ENCODE measurements at regions not wholly inside any gene's neighbourhood (a gene's known extent, or its start where the extent isn't known, plus 50 kb on each side); places are given as distances from the start of the nearest gene placed in this dataset.
A peak's percentile ranks its signal among the peaks of the same experiment; 100 is the strongest.

DNA sequence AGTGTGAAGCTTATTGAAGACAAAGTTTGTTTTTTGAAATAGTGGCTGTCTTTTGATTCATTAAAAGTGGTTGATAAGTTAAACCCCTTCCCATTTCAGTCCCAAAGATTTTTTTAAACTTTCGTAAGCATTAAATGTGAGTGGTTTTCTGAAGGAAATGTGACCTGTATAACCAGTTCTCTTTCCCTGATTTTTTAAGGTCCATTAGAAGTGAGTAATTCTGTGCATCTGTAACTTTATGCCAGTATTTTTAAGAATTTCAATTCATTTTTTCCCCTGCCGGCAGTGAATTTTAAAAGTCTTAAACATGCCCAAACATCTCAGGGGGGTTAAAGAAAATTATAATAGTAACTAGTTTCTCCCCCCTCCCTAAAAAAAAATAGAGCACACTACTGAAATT, 254.6 kb upstream of the SP8 start:
- no peak for DNase-seq

DNA sequence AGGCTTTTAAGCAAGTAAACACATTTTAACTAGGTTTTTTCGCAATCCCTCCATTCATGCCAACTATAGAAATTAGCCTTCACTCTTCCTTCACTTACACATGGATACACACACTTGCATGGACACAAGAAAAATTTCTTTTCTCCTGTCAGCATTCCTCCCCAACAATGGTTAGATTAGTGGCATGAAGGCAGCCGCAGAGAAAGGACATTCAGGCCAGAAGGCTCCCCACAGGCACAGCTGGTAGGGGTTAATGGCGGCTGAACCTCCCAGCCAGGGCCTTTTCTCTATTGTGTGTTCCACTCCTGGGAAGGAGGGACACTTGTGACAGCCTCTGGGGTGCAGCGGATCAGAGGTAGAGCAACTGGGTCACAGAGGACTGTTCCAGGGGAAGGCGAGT, 255.0 kb upstream of the SP8 start:
- no peak for DNase-seq

DNA sequence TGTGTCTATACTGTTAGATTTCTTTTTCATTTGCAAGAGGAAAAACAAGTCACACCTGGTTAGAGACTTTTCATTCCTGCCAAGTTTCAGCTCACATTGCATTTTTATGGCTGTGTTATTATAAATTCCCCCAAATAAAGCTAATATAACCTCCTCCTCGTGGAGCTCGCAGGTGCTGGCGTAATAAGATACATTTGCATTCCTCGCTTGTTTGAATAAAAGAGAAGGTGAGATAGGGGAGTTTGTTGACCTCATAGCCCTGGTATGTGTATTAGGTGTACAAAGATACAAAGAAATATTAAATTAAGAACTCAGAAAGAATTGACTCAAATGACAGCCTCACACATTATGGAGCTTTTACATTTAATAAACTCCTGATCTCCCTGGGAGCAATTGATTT, 257.7 kb upstream of the SP8 start:
- no peak for DNase-seq

DNA sequence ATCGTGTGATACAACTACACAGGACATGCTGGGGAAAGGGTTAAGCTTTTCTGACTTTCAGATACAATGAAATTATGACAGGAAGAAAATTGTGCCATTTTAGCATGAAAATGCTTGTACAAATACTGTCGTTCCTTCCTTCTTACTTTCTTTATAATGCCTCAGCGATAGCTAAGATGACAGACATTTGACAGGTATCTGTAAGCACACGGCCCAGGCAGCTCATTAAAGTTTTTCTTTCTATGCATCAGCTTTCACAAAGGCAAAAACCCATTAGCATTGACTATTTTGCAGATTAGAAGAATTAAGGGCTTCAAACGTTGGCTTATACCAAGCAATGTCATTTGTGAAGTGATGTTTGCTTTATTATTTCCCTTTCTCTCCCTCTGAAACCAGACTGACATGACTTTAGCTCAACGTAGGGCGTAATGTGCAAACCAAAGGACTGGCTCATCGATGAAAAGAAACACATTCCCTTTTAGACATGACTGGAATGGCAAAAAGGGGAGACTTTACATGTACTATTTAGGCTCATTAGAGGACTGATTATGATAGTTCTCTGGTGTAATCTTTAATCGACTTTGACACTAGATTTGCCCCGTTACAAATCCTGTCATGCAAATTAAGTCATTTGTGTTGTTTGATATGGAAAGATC, 258.4 kb upstream of the SP8 start:
- DNase-seq: no peak

GRCh38 chr7:21051865-21052264, 265.2 kb upstream of the SP8 start:
- no peak for DNase-seq

DNA sequence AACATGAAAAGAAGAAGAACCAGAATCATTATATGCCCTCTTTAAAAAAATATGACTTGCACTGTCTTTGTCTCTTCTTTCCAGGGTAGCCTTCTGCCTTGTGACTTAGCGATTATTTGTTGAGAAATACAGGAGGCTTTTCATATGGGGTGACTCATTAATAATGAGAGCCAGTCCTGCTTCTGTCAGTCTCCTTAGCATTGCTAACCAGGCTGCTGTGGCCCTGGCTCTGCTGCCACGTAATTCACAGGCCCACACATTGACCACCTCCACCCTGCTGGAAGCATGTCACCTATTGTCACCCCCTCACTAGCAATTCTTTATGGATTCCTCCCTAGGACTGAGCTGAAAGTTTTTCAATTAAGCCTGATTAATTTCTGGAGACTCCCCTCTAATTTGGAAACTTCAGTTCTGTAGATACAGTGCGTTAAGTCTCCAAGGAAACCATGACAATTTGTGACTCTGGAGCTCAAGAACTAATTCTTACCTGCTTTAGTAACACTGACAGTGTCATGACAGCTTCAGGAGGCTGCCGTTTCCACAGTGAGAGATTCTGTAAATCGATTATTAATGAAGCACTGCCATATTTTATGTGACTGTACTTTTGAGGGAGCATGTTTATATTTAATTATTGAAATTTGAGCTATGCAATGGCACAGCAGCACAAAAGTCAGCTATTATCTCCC, 267.9 kb upstream of the SP8 start:
- DNase-seq: no peak

- no peak for DNase-seq
These were observed 272.4 kb upstream of the SP8 start for GRCh38 chr7:21059069-21059468.

DNA sequence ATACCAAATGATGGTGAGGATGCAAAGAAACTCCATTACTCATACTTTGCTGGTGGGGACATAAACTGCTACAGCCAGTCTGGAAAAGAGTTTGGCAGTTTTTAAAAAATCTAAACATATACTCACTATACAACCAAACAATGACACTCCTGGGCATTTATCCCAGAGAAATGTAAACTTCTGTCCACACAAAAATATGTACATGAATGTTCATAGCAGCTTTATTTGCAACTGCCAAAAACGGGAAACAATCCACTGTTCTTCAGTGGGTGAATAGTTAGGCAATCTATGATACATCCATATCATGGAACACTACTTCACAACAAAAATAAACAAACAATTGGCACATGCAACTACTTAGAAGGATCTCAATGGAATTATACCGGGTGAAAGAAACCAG, 276.4 kb upstream of the SP8 start:
- DNase-seq: no peak

- DNase-seq: peak; percentile 53
These were observed 278.3 kb upstream of the SP8 start for GRCh38 chr7:21064698-21065648.

DNA sequence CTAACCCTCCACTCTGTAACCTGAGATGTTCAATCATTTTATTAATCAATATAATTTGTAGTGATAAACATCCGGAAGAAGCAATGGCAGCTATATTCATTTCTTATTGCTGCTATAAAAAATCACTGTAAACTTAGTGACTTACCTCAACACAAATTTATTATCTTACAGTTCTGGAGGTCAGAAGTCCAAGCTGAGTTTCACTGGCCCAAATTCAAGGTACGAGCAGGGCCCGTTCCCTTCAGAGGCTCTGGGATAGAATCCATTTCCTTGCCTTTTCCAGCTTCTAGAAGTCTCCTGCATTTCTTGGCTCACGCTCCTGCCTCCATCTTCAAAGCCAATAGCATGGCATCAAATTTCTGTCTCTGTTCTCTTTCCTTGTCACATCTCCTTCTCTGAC, 279.5 kb upstream of the SP8 start:
- DNase-seq: no peak

- no peak for DNase-seq
These were observed 280.5 kb upstream of the SP8 start for GRCh38 chr7:21067216-21067615.

DNA sequence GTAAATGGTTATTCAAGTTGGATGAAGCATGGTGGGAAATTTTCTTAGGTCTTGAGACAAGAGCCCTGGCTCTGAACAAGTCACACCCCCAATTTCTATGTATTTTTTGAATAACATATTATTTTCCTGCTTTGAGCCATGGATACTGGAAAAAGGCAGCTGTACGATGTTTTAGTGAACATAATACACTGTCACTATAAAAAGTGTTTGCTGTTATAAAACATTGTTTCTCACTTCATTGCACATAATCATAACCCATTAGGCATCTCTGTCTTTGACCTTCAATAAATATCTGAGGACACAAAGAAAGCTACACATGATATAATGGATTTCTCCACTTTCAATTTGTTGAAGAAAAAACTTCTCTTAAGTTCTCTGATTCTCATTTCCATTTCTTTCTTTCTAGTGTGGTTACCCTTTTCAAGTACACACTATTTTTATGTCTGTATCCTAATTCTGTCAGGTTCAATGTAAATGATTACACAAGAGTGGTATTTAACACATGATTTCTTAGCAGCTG, 283.9 kb upstream of the SP8 start:
- DNase-seq: no peak

- no peak for DNase-seq
These were observed 285.1 kb upstream of the SP8 start for GRCh38 chr7:21071561-21072501.

DNA sequence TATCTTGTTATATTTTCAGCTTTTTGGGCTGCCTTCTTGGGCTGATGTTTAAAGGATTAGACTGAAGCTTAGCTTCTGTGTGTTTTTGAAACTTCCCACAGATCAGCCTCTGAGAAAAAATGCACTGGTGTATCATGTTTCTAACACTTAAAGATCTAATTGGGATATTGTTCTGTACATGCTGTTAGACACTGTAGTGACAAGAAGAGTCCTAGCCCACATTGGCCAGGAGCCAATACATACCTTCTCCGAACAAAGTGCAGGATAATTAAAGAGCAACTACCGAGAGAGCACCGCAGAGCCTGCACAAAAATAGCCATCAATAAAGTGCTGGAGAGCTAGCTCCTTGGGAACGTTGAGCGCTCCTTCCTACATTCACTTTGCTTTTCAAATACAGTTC, 289.4 kb upstream of the SP8 start:
- DNase-seq: peak; percentile 85

DNA sequence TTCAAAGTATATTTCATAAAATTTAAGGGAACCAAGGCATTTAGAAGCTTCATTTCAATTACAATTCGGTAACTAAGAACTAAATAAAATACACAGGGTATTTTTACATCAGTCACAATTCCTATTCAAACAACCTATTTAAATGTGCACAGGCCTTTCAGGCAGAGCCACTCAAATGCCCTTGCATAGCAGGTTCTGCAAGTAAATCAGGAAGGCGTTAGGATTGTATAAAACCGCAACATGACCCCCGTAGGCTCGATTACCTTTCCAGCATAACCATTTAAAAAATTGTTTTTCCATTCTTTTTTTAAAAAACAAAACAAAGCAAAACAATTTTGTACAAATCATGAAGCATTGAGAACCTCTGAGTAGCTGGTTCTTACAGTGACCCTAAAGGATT, 289.9 kb upstream of the SP8 start:
- no peak for DNase-seq

DNA sequence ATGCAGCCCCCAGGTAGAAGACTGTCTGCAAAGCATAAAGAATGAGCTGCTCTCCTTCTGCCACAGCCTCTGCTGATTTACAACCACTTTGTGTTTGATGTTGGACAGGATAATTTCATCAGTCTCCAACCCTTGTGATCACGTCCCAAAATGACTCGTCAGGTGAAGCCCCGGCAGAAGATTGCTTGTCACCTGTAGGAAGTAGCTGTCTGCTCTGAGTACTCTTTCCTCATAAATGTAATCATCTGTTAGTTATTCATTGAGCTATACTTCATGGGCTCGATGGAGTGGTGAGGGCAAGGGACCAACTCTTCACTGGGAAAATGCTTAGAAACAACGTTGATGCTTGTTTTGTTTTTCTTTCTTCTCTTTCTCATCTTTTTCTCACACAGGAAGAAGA, 290.9 kb upstream of the SP8 start:
- DNase-seq: no peak

GRCh38 chr7:21084286-21084685, 297.6 kb upstream of the SP8 start:
- peak; percentile 83 for DNase-seq

DNA sequence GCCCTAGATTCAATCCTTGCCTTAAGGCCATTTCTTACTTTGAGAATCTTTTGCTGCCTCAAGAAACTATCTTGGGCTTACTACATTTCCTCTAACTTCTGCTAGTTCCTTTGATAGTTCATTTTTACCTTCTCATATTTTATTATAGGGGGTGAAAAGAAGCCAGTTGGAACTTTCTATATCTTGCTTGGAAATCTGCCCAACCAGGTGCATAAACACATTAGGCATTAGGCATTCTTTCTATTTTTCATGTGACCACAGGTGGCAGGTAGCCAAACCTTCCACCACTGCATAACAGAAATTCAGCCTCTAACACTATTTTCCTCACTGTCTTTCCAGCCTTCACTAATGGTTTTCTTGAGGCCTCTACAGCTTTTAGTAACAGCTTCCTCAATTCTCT, 300.0 kb upstream of the SP8 start:
- peak; percentile 57 for DNase-seq

GRCh38 chr7:21089653-21090052, 303.0 kb upstream of the SP8 start:
- DNase-seq: no peak

DNA sequence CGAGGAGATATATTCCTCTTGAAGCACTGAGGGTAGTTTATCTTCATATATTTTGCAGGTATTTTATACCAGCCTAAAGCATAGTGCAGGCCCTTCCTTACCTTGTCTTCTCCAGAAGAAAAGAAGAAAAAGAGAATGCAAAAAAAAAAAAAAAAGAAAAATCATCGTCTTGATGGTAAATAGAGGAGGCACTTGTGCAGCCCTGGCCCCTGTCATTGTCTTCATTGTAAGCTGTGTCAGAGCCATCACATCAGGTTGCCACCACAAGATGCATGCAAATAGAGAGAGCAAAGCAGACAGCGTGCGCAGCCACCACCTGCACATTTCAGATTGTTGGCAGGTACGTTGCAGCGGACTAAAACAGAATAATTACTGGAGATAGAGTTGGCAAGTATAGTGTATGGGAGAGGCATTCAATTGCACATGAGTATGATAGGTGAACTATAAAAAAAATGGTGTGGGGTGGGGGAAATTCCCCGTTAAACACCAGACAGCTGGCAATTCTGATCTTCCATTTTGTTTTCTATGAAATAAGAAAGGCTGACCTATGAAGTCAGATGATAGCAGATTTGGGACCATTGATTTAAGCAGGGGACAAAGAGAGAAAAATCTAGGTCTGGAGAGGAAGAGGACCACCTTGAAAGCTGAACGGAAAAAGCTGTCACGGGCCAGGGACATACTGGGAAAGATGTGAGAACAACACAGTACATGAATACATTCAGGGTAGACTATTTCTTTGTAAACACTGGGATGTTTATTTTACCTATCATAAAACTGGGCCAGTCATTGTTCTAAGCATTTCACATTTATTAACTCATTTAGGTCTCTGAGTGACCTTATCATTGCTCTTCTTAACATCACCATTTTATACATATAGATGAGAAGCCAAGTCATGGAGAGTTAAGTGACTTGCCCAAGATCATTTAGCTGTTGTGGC, 306.3 kb upstream of the SP8 start:
- no peak for DNase-seq

GRCh38 chr7:21094589-21094988, 307.9 kb upstream of the SP8 start:
- DNase-seq: no peak
